Lower lobe of right lung (tissue), 2 donors: ENCODE measurements at regions not wholly inside any gene's neighbourhood (a gene's known extent, or its start where the extent isn't known, plus 50 kb on each side); places are given as distances from the start of the nearest gene placed in this dataset.
"Not testable (repeated sequence)": the region's sequence is repeated elsewhere in the genome, so short reads cannot be mapped to it uniquely, and the experiment has no call there.

Source experiments
- ATAC-seq, 2 donors: fragments of 200-7000 bp; cut with Tn5 transposase; one replicate each; pipeline ENCODE4 v1.9.1; 2020 to 2022; ENCODE audit warnings: mild to moderate bottlenecking in 2 of 2, moderate library complexity in 2 of 2
- DNase-seq: peaks from one replicate; pipeline ENCODE4 v3.0.0-alpha.2; 2020
- H3K27ac ChIP-seq: fragments of 200-600 bp; one replicate; pipeline ENCODE4 v1.8.0; 2022
- H3K27me3 ChIP-seq: fragments of 200-600 bp; one replicate; pipeline ENCODE4 v1.8.0; 2022; ENCODE audit warnings: low read depth
- H3K36me3 ChIP-seq: fragments of 200-600 bp; one replicate; pipeline ENCODE4 v1.8.0; 2022; ENCODE audit warnings: mild to moderate bottlenecking
- H3K4me1 ChIP-seq: fragments of 200-600 bp; one replicate; pipeline ENCODE4 v1.8.0; 2022
- H3K4me3 ChIP-seq: fragments of 200-600 bp; one replicate; pipeline ENCODE4 v1.8.0; 2022; ENCODE audit warnings: mild to moderate bottlenecking
- H3K9me3 ChIP-seq: fragments of 200-600 bp; one replicate; pipeline ENCODE4 v1.8.0; 2022
- intact Hi-C: fragments of 100-400 bp; cut with DNase I; formaldehyde crosslinking; loops from one replicate; pipeline ENCODE4 v1.11.0; 2022
- TF ChIP-seq, protein P1 (sequence below): fragments of 200-600 bp; IDR thresholded peaks from one replicate; pipeline ENCODE4 v1.8.0; 2022; ENCODE audit warnings: antibody characterized with exemption, mild to moderate bottlenecking
- donor health status: DM: no; HTN: yes; CAD: no; lungs with severe emphysema.

DNA sequence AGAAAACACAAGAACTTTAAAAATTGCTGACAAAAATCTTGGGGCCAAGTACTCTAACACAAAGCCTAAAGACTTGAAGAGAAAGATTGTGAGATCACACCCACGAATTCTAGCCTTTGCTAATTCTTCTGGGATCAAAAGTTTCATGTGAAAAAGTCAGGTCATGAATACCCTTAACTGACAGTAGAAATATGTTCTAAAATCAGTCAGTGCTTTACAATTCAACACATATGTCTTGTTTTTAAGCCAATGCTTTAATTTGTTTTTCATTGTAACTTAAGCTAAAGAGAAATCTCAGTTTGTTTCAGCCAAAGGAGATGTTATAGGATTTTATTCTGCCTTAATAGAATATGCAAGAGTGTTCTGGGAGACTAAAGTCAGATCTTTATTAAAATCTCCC, 78.2 kb upstream of the PLEKHG1 start:
- Histone ChIP-seq H3K4me3 (no peak overlapping the region), H3K9me3 (no peaks in the 10 kb centered on the region), H3K27ac (no peak overlapping the region), H3K36me3 (no peaks in the 10 kb centered on the region), H3K4me1 (no peaks in the 10 kb centered on the region), H3K27me3 (no peaks in the 10 kb centered on the region)
- intact Hi-C loops, result no loop called here
- TF ChIP-seq, protein P1, sequence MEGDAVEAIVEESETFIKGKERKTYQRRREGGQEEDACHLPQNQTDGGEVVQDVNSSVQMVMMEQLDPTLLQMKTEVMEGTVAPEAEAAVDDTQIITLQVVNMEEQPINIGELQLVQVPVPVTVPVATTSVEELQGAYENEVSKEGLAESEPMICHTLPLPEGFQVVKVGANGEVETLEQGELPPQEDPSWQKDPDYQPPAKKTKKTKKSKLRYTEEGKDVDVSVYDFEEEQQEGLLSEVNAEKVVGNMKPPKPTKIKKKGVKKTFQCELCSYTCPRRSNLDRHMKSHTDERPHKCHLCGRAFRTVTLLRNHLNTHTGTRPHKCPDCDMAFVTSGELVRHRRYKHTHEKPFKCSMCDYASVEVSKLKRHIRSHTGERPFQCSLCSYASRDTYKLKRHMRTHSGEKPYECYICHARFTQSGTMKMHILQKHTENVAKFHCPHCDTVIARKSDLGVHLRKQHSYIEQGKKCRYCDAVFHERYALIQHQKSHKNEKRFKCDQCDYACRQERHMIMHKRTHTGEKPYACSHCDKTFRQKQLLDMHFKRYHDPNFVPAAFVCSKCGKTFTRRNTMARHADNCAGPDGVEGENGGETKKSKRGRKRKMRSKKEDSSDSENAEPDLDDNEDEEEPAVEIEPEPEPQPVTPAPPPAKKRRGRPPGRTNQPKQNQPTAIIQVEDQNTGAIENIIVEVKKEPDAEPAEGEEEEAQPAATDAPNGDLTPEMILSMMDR, result no peak
- no peak for ATAC-seq
- no peak for DNase-seq

DNA sequence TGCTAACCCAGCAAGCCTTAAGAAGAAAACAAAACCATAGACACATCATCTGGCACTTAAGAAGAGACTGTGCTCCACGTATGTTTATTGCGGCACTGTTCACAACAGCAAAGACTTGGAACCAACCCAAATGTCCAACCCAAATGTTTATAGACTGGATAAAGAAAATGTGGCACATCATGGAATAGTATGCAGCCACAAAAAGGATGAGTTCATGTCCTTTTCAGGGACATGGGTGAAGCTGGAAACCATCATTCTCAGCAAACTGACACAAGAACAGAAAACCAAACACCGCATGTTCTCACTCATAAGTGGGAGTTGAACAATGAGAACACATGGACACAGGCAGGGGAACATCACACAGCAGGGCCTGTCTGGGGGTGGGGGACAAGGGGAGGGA, 76.5 kb upstream of the PLEKHG1 start:
- H3K36me3 ChIP-seq, H3K4me3 ChIP-seq, H3K27me3 ChIP-seq, DNase-seq, H3K4me1 ChIP-seq, H3K27ac ChIP-seq, H3K9me3 ChIP-seq, ATAC-seq, intact Hi-C loops: not testable (repeated sequence)

DNA sequence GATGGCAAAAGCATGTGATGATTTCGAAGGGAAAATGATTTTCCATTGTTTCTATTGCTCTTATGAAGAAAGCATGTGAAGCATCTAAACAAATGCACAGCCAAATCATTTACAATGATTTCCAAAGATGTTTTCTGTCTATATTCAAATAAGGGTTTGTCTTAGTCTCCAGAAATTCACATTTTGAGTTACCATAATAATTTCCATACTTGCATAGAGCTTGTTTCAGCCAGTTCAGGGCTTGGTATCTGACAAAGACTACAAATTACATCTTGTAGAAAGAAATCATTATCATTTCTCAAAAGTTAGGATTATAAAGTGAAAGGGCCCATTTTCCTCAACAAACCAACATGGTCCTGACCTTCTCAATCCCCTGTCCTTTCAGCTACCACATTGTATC, 74.4 kb upstream of the PLEKHG1 start:
- H3K27me3 ChIP-seq, result no peaks in the 10 kb centered on the region
- TF ChIP-seq, protein P1, result no peak
- DNase-seq, result no peak
- no peak overlapping the region for H3K27ac ChIP-seq
- no peaks in the 10 kb centered on the region for H3K4me1 ChIP-seq
- no peaks in the 10 kb centered on the region for H3K36me3 ChIP-seq
- intact Hi-C loops, result no loop called here
- H3K9me3 ChIP-seq, result no peaks in the 10 kb centered on the region
- no peak overlapping the region for H3K4me3 ChIP-seq
- no peak for ATAC-seq

DNA sequence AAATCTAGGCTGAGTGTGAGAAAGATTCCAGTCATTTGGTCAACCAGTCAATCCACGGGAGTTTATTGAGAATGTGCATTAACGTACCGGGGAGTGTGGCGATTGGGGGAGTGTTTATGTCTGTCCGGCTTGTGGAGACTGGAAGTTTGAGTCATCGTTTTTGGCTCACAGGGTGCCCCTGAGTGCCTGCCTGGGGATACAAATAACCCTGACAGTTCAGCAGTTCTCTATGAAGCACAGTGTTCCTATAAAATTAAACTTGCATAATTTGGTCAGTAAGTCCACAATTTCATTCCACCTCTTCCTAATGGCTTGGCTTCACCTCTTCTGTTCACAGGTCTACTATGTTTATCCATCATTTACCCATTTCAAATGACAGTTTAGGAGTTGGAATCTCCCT, 72.6 kb upstream of the PLEKHG1 start:
- H3K36me3 ChIP-seq, result no peaks in the 10 kb centered on the region
- no peak for DNase-seq

DNA sequence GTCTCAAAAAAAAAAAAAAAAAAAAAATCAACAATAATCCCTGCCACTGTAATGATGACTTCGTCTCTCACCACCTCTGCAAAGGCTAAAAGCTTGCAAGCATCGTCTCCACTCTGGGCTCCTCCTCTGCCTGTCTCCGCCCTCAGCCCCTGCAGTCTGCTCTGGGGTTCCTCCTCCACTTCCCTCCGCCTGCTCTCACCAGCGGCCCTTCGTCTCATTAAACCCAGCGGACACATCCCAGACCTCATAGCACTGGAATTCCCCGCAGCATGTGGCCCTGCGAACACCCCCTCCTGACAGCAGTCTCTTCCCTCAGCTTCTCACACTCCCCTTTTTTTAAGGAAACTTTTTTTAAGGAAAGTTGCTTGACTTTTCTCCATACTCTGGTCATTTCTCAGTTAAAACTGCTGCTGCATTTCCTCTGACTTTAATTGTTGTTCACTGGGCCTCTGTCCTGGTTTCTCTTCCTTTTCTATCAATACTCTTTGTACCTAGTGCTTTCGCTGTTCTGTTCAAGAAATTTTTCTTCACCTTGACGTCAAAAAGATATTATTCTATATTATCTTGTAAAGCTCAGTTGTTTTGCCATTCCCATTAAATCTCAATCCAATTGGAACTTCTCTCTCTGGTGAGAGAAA, 70.9 kb upstream of the PLEKHG1 start:
- TF ChIP-seq, protein P1, result no peak
- Histone ChIP-seq H3K9me3 (no peaks in the 10 kb centered on the region), H3K36me3 (no peaks in the 10 kb centered on the region), H3K27ac (no peak overlapping the region), H3K4me1 (no peaks in the 10 kb centered on the region), H3K4me3 (no peak overlapping the region), H3K27me3 (no peaks in the 10 kb centered on the region)
- ATAC-seq, result peak; percentile 45 to 76
- DNase-seq, result no peak
- intact Hi-C loops, result no loop called here

More for the DNA sequence above, 72.6 kb upstream of the PLEKHG1 start:
- H3K27me3 ChIP-seq, result no peaks in the 10 kb centered on the region
- TF ChIP-seq, protein P1, result no peak
- ATAC-seq, result no peak
- no peak overlapping the region for H3K27ac ChIP-seq
- no peak overlapping the region for H3K4me3 ChIP-seq
- no peaks in the 10 kb centered on the region for H3K4me1 ChIP-seq
- H3K9me3 ChIP-seq, result no peaks in the 10 kb centered on the region
- intact Hi-C loops, result no loop called here

DNA sequence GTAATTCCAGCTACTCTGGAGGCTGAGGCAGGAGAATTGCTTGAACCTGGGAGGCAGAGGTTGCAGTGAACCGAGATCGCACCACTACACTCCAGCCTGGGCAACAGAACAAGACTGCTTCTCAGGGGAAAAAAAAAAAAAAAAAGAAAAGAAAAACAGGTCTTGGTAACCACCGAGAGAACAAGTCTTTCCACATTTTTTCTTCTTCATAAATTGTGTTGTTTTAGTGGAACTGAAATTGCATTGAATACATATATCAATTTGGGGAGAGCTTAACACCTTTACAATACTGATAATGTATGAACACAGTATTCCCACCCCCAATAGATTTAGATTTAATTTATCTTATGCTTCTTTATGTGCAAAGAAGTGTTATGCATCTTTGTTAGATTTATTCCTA, 70.0 kb upstream of the PLEKHG1 start:
- no peak overlapping the region for H3K27ac ChIP-seq
- no peak overlapping the region for H3K4me3 ChIP-seq
- no peaks in the 10 kb centered on the region for H3K4me1 ChIP-seq
- no peaks in the 10 kb centered on the region for H3K27me3 ChIP-seq
- no peak for ATAC-seq
- intact Hi-C loops, result no loop called here
- H3K9me3 ChIP-seq, result no peaks in the 10 kb centered on the region
- no peak for DNase-seq
- H3K36me3 ChIP-seq, result no peaks in the 10 kb centered on the region
- TF ChIP-seq, protein P1, result no peak
